ENCODE measurements at regions not wholly inside any gene's neighbourhood (a gene's known extent, or its start where the extent isn't known, plus 50 kb on each side); places are given as distances from the start of the nearest gene placed in this dataset.

DNA sequence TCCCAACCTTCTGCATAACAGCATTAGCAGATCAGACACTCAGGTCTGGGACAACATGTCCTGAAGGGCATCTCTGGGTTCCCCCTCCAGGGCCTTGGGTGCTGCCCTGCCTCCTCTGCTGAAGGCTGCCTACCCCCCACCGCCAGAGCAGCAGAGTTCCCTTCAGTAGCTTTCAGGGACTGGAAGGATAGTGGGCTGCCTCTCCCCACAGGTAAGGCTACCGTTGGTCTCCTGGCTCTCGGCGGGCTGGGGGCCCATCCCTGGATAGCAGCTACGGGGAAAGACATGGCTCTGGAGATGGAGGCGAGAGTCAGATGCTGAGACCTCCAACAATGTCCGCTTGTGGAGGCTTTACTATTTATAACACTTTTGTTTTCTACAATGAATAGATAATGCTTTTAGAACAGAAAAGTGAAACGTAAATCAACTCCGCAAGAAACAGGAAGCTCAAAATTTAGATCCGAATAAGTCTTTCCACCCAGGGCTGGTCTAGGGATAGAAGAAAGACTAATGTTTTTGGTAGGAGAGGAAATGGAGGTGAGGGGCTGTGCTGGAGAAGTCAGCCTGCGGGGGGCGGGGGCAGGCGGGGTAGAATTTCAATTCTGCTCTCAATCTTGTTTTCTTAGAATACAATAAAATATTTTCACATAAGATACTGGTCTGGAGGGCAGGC lies 58.4 kb downstream of the ARL4C start:
- DNase-seq, result no peak

GRCh38 chr2:234437642-234438304 lies 59.1 kb downstream of the ARL4C start:
- no peak for DNase-seq

DNA sequence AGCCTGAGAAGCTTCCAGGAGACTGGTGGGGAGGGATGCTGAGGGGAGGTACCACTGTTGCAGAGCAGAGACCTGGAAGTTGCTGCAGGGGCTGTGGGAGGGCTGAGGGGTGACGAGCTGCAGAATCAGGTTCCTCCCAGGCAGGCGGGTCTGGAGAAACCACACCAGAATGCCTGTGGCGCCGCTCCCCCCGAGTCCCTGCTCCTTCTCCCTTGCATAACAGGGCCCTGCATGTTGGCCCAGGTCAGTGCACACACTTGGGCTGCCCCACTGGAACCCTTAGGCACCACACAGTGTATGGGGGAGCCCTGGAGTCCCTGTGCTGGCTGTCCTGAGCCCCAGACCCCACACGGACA lies 60.4 kb downstream of the ARL4C start:
- DNase-seq, result no peak

- no peak for DNase-seq
Observed at GRCh38 chr2:234435836-234436481, 60.9 kb downstream of the ARL4C start.

DNA sequence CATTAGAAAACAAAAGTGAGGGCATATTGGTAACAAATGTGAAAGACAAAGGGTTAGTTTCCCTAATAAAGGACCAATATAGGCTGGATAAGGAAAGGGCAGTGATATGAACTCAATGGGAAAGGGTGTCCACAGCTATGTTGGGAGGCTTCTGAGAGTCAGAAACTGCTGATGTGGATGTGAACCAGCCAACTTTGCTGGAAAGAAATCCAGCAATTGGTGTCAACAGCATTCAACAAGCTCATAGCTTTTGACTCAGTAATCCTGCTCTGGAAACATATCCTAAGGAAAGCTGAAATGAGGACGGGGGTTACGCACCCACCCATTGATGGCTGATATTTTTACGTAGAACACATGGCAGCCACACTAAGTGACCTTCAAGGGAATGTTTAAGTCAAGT lies 63.7 kb downstream of the ARL4C start:
- no peak for DNase-seq

- DNase-seq, result no peak
Observed at GRCh38 chr2:234430871-234431270, 66.0 kb downstream of the ARL4C start.

- DNase-seq, result no peak
Observed at GRCh38 chr2:234429265-234429664, 67.6 kb downstream of the ARL4C start.

GRCh38 chr2:234427081-234428061 lies 69.5 kb downstream of the ARL4C start:
- peak in 1 of 2 experiments; percentile 52 for DNase-seq

DNA sequence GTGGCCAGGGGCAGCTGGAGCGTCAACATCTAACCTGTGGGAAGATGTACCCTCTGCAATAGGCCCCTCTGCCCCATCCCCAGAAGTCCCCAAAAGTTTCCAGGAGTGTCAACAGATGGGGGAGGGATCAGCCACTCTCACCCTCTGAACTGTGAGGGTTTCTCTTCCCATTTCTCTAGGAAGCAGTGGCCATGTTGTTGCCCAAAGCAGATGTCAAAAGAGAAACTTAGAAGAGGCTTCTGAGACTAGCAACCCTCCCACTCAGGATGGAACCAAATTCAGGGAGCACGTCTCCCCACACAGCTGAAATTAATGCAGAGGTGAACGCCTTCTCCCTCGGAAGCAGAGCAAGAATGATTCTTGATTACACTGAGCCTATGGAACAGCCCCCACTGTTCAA lies 70.3 kb downstream of the ARL4C start:
- no peak for DNase-seq

DNA sequence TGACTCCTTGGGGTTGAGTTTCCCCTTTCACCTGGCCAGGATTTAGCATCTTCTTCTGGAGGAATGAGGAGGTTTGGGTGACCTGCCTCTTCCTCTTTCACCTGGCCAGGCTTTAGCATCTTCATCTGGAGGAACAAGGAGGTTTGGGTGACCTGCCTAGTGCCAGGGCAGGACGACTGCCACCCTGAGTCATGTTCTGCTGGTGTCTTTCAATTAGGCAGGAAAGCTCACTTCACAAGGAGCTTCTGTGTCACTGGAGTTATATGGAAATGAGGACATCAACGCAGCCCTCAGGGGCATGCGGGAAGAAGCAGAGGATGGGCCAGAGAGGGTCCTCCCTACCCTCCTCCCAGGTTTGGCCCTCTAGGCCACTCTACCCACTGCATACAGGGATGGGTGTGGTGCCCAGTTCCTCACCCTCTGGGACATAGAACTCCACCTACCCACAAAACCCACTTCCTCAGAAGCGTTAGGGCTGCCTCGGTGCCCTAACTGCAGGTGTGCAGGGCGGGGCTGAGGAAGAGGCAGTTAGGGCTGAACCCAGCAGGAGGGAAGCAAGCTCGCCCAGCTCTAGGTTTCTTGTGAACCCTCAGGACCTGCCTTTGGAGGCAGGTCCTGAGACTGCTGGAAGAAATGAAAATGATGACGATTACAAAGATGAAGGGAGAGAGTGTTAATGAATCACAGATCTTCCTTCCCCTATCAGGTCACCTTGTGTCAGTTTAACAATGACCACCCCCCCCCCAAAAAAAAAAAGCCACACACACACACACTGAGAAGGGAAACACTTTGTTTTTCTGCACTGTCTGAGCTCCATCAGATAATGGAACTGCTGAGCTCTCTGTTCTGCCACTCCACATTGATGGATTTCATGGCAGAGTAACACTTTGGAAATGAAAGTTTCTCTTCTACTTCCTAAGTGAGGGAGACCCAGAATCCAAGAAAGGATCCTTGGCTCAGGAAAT lies 71.0 kb downstream of the ARL4C start:
- peak; percentile 64 to 65 for DNase-seq

GRCh38 chr2:234423884-234424283 lies 73.0 kb downstream of the ARL4C start:
- no peak for DNase-seq

- peak; percentile 52 to 63 for DNase-seq
Observed at GRCh38 chr2:234422981-234423431, 73.9 kb downstream of the ARL4C start.

DNA sequence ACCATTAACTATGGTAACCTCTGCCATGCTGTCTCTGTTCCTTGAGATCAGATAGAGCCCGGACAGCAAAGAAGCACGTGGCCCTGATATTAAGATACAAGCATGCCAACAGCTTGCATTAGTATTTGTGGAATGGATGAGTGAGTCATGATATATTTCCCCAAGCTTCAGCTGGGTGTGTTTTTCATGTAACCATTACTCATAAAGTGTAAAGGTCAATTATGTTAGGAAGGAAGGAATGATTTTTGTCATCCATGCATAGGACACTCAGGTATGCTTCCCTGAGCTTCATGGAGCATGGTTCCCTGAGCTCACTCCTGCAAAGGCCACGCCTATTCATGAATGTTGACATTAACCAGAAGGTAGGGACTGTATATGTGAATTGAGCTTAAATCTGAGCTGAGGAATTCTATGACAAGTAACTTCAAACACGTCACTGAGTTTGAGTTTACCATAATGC lies 74.6 kb downstream of the ARL4C start:
- DNase-seq, result no peak

DNA sequence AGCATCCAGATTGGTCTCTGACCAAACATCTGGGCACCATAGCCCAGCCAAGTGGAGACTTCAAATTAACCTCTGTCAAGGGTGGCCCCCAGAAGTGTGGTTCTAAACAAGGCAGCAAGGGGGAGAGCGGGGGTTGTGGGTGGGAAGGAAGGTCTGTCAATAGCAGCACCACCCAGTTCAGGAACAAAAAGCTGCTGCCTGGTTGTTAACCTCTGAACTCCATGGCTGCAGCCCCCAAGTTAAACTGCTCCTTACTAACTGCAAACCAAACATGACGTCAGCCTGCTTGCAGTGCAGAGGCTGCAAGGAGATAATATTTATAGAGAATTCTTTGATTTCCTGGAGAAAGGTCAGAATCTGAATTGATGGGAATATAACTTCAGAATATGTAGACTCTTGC lies 76.5 kb downstream of the ARL4C start:
- DNase-seq, result no peak

- no peak for DNase-seq
Observed at GRCh38 chr2:234419726-234420125, 77.2 kb downstream of the ARL4C start.

- DNase-seq, result no peak
Observed at GRCh38 chr2:234415706-234416105, 81.2 kb downstream of the ARL4C start.

DNA sequence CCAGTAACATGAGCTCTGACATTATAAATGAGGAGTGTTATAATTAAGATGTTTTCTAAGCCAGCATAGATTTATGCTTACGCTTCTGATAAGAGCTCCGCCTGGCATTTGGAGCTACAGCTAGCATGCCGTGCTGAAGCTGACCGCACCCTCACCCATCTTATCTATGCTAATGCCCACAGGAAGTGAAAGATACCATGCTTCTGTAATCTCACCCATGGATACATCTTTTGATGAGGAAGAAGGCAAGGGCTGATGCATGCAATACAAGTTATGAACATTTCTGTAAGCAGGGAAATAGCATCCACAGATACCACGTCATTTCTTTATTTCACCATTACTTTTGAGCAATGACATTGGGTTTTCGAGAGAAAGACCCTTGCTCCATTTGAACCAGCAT lies 82.3 kb downstream of the ARL4C start:
- no peak for DNase-seq

DNA sequence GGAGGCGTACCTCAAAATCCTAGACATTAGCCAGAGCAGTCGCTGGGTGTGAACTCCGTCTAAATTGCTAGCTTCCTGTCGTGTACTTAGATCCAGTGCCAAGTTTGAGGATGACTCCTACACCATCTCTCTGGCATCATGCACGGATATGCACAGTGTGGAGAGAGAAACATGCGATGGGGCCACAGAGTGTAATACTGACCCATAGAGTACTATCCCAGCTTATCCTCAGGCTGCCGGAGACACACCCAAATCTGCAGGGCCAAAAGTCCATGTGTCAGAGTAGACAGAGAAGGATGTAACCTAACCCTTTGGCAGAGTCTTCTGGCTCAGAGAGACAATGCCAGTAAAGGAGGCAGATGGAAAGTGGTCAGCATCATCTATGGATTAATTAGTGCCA lies 84.2 kb downstream of the ARL4C start:
- no peak for DNase-seq

DNA sequence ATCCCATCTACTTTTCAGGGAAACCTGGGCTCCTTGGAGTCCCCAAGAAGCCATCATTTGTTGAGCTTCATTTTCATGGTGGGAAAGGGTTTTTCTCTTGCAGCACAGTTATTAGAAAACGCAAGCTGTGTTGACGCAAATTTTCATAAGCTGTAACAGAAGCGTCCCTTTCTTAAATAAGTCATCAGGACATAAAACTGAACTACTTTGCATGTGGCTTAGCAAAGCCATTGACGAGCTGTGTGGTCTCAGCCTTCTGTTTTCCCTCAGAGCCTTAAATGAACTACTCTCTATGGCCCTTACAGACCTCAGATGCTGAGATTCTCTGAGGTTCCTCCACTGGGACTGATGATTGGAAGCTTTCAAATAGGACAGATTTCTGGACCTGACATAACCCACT lies 85.1 kb downstream of the ARL4C start:
- no peak for DNase-seq

- DNase-seq, result no peak
Observed at GRCh38 chr2:234410526-234410925, 86.4 kb downstream of the ARL4C start.

DNA sequence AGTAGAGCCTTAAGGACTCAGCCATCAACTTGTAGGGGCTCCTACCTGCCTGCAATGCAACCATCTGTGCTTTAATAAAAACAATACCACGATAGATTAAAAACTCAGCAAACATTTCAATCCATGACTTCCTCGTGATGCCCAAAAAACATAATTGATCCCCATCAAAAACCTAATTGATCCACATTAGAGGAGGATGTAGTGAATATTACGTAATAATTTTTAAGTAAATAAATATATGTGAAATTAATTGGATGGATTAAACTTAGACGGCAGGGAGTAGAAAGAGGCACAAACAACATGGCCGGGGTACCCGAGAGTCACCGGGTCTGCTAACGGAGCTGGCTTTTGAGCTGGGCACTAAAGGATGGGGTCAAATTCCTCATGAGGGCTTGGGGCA lies 87.3 kb downstream of the ARL4C start:
- no peak for DNase-seq

DNA sequence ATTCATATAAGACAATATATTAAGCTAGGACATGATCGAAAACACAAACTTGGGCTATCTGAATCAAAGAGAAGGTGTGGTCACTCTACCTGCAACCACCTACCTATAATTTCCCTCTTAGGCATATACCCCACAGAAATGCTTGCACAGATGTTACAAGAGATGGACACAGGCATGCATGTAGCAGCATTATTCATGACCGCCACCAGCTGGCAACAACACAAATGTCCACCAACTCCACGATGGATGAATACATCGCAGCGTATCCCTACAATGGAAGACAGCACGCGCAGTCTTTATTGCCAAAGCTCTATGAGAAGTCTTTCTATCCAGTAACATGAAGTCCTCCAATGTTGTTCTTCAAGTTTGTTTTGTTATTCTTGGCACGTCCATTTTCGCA lies 90.8 kb downstream of the ARL4C start:
- no peak for DNase-seq

All from activated T-cell treated with anti-CD3 and anti-CD28 coated beads, Interleukin-2, amount 50 U/mL, for 48 hours (primary cell).